GM12878 (cell line): ENCODE measurements at regions not wholly inside any gene's neighbourhood (a gene's known extent, or its start where the extent isn't known, plus 50 kb on each side); places are given as distances from the start of the nearest gene placed in this dataset.

Source experiments
- ATAC-seq: fragments of 200-7000 bp; cut with Tn5 transposase; 3 replicates; pipeline ENCODE4 v1.9.1; 2020; ENCODE audit warnings: mild to moderate bottlenecking, moderate library complexity
- BruUV-seq: library from RNA; stranded (reverse); fragments of 400-500 nt; replicated peaks from 2 replicates; lab custom pipeline; 2021; lab: Mats Ljungman, UMichigan
- CTCF ChIA-PET: fragments of 300-600 bp; sonication (Branson Sonifier 250); formaldehyde crosslinking; extraction: SDS; loops from one replicate; lab custom pipeline; 2021; ENCODE audit warnings: inconsistent platforms; lab: Yijun Ruan, JAX
- POLR2A ChIA-PET: fragments of 350-600 bp; formaldehyde crosslinking; extraction: SDS; loops from one replicate; lab custom pipeline; 2021; ENCODE audit warnings: inconsistent platforms; lab: Charles Lee
- RAD21 ChIA-PET: fragments of 300-600 bp; sonication (Branson Sonifier 250); formaldehyde crosslinking; loops from one replicate; lab custom pipeline; 2023; ENCODE audit warnings: antibody characterized with exemption; ENCODE audit not compliant: unreplicated experiment; lab: Charles Lee
- SMC1A ChIA-PET: fragments of 300-600 bp; sonication (Branson Sonifier 250); formaldehyde crosslinking; loops from one replicate; lab custom pipeline; 2023; ENCODE audit not compliant: unreplicated experiment, uncharacterized antibody; lab: Charles Lee
- DNase-seq: peaks from one replicate; pipeline ENCODE4 v3.0.0-alpha.2; 2011; ENCODE audit warnings: low read depth, low spot score
- FAIRE-seq: peaks from 3 replicates; lab custom pipeline; 2011; peaks lifted over from hg19 to GRCh38; lab: Jason Lieb, UNC
- H2AFZ ChIP-seq: 2 replicates; pipeline ENCODE4 v1.6.0; 2011; ENCODE audit warnings: low read depth, low read length, control low read depth; ENCODE audit not compliant: control insufficient read depth
- H3K27ac ChIP-seq: 2 replicates; pipeline ENCODE4 v1.5.1; 2011; ENCODE audit warnings: control low read depth; ENCODE audit not compliant: control insufficient read depth, insufficient read depth
- H3K27me3 ChIP-seq, 2 experiments: replicated peaks in 1 of 2; 2 replicates each; pipeline versions ENCODE4 v1.6.0 to v1.6.1; 2011; ENCODE audit warnings: low read length in 1 of 2; ENCODE audit not compliant: control insufficient read depth in 2 of 2, insufficient read depth in 2 of 2
- H3K36me3 ChIP-seq, 2 experiments: 2 replicates each; pipeline ENCODE4 v1.5.1; 2011; ENCODE audit warnings: low read length in 1 of 2; ENCODE audit not compliant: control insufficient read depth in 2 of 2, insufficient read depth in 2 of 2
- H3K4me1 ChIP-seq: 2 replicates; pipeline ENCODE4 v1.6.1; 2011; ENCODE audit warnings: mild to moderate bottlenecking, low read length, moderate library complexity, mixed read lengths; ENCODE audit not compliant: control insufficient read depth, insufficient read depth
- H3K4me2 ChIP-seq: 2 replicates; pipeline ENCODE4 v1.6.0; 2011; ENCODE audit warnings: control low read depth; ENCODE audit not compliant: control insufficient read depth, insufficient read depth
- H3K4me3 ChIP-seq: fragments of 200-600 bp; sonication (generic); 2 replicates; pipeline ENCODE4 v1.5.1; 2016
- H3K79me2 ChIP-seq: 2 replicates; pipeline ENCODE4 v1.6.0; 2011; ENCODE audit warnings: low read length; ENCODE audit not compliant: control insufficient read depth, insufficient read depth
- H3K9ac ChIP-seq: 2 replicates; pipeline ENCODE4 v1.8.0; 2011; ENCODE audit warnings: low read length, control low read depth, mixed read lengths; ENCODE audit not compliant: control insufficient read depth, insufficient read depth
- H3K9me3 ChIP-seq: replicated peaks from 3 replicates; pipeline ENCODE4 v1.5.1; 2011; ENCODE audit warnings: mild to moderate bottlenecking, low read length; ENCODE audit not compliant: control insufficient read depth, insufficient read depth
- H4K20me1 ChIP-seq: 2 replicates; pipeline ENCODE4 v1.6.0; 2011; ENCODE audit not compliant: control insufficient read depth, insufficient read depth
- BCL11A ChIP-seq: IDR thresholded peaks from 2 replicates; pipeline ENCODE4 v1.6.1; 2011; ENCODE audit warnings: low read depth, low read length
- BHLHE40 ChIP-seq, 2 experiments: fragments of 450-650 bp in 1 of 2; IDR thresholded peaks; 2 replicates each; pipeline ENCODE4 v1.6.1; 2011 to 2017; ENCODE audit warnings: low read depth in 2 of 2, borderline replicate concordance in 1 of 2, improper control_type of control experiment in 1 of 2, low read length in 1 of 2, mild to moderate bottlenecking in 1 of 2
- CTCF ChIP-seq, 3 experiments: IDR thresholded peaks in 2 of 3; conservative IDR thresholded peaks in 1 of 3; 2 replicates each; pipeline ENCODE4 v1.5.1; 2011; ENCODE audit warnings: low read depth in 3 of 3, low read length in 3 of 3, mild to moderate bottlenecking in 3 of 3, control low read depth in 2 of 3, moderate library complexity in 2 of 3, inconsistent platforms in 1 of 3, mixed read lengths in 1 of 3; ENCODE audit not compliant: control insufficient read depth in 2 of 3, insufficient read depth in 1 of 3; ENCODE audit errors: extremely low read depth in 1 of 3
- EGR1 ChIP-seq, 2 experiments: IDR thresholded peaks; 1 replicate in 1 of 2; 2 replicates in 1 of 2; pipeline ENCODE4 v1.6.1; 2011 to 2012; ENCODE audit warnings: low read depth in 2 of 2, low read length in 2 of 2, borderline replicate concordance in 1 of 2, mild to moderate bottlenecking in 1 of 2, moderate library complexity in 1 of 2
- EP300 ChIP-seq, 2 experiments: fragments of 150-350 bp in 1 of 2; IDR thresholded peaks; 2 replicates each; pipeline ENCODE4 v1.6.1; 2011 to 2012; ENCODE audit warnings: low read depth in 2 of 2, low read length in 2 of 2, borderline replicate concordance in 1 of 2, improper control_type of control experiment in 1 of 2, inconsistent platforms in 1 of 2; ENCODE audit not compliant: control insufficient read depth in 1 of 2
- ETV6 ChIP-seq, 2 experiments: fragments of 450-650 bp in 1 of 2; IDR thresholded peaks in 1 of 2; conservative IDR thresholded peaks in 1 of 2; 2 replicates each; pipeline ENCODE4 v1.6.1; 2014; ENCODE audit warnings: antibody characterized with exemption in 1 of 2, borderline replicate concordance in 1 of 2, low read depth in 1 of 2, mild to moderate bottlenecking in 1 of 2, moderate library complexity in 1 of 2
- LARP7 ChIP-seq: fragments of 450-650 bp; IDR thresholded peaks from 2 replicates; pipeline ENCODE4 v1.6.1; 2017; ENCODE audit warnings: mild to moderate bottlenecking
- NFYB ChIP-seq: IDR thresholded peaks from 2 replicates; pipeline ENCODE4 v1.6.1; 2011; ENCODE audit warnings: low read depth, mild to moderate bottlenecking, low read length, improper control_type of control experiment, moderate library complexity; ENCODE audit not compliant: insufficient read depth
- POLR2AphosphoS2 ChIP-seq: IDR thresholded peaks from 2 replicates; pipeline ENCODE4 v1.6.1; 2011; ENCODE audit warnings: low read depth, mild to moderate bottlenecking, low read length, improper control_type of control experiment, moderate library complexity
- POU2F2 ChIP-seq: IDR thresholded peaks from 3 replicates; pipeline ENCODE4 v1.6.1; 2011; ENCODE audit warnings: low read depth, mild to moderate bottlenecking, low read length, borderline replicate concordance
- RAD21 ChIP-seq: IDR thresholded peaks from 2 replicates; pipeline ENCODE4 v1.6.1; 2011; ENCODE audit warnings: mild to moderate bottlenecking, low read depth, low read length, moderate library complexity; ENCODE audit not compliant: insufficient read depth
- RCOR1 ChIP-seq: conservative IDR thresholded peaks from 2 replicates; pipeline ENCODE4 v1.6.1; 2012; ENCODE audit warnings: low read depth, low read length, improper control_type of control experiment
- RUNX3 ChIP-seq: IDR thresholded peaks from 2 replicates; pipeline ENCODE4 v1.6.1; 2012; ENCODE audit warnings: low read length, inconsistent platforms
- SMAD1 ChIP-seq: fragments of 450-650 bp; IDR thresholded peaks from 2 replicates; pipeline ENCODE4 v1.6.1; 2018; ENCODE audit warnings: mild to moderate bottlenecking, low read depth; ENCODE audit not compliant: partially characterized antibody
- SMC3 ChIP-seq: IDR thresholded peaks from 2 replicates; pipeline ENCODE4 v1.6.1; 2011; ENCODE audit warnings: low read length, improper control_type of control experiment, borderline replicate concordance
- YBX1 ChIP-seq: fragments of 450-650 bp; IDR thresholded peaks from 2 replicates; pipeline ENCODE4 v1.6.1; 2016; ENCODE audit warnings: antibody characterized with exemption
- YY1 ChIP-seq: IDR thresholded peaks from 2 replicates; pipeline ENCODE4 v1.6.1; 2011; ENCODE audit warnings: low read depth, mild to moderate bottlenecking, low read length
- WGBS: methylation state at CpG from one replicate; pipeline ENCODE4 v1.1.6; 2016; ENCODE audit warnings: low lambda C conversion rate; ENCODE audit not compliant: insufficient replicate concordance, insufficient coverage; ENCODE audit errors: missing lambda C conversion rate; 5-methylcytosine and 5-hydroxymethylcytosine counted together
- in situ Hi-C: fragments of 300-500 bp; cut with MboI; formaldehyde crosslinking; loops from 9 replicates; pipeline ENCODE4 v1.14.3; 2018; ENCODE audit warnings: mixed read lengths
- intact Hi-C: fragments of 100-400 bp; cut with micrococcal nuclease; formaldehyde crosslinking; loops from one replicate; pipeline ENCODE4 v1.14.2; 2022; ENCODE audit not compliant: unreplicated experiment

GRCh38 chr1:13956393-13956792 lies 256.4 kb downstream of the PRDM2 start (continued):
- TF ChIP-seq SMAD1 (no peak), YBX1 (no peak), LARP7 (no peak), BCL11A (no peak)

- peak; percentile 17 for DNase-seq
- 9% methylated on average over 12 of the region's 12 CpGs for WGBS
- ChIA-PET RAD21 (interaction anchor here (1.5 kb wide), 1 partner anchor 294 kb away, joined by 3 read pairs; no protein-coding TSS in a partner anchor), POLR2A (no interaction called here), SMC1A (interaction anchor here (1.3 to 1.7 kb wide), 2 partner anchors 131 to 296 kb away, joined by 3 to 6 read pairs; no protein-coding TSS in a partner anchor), CTCF (interaction anchor here (1.6 to 2.1 kb wide), 2 partner anchors 131 to 296 kb away, joined by 5 to 10 read pairs; no protein-coding TSS in a partner anchor)
- intact Hi-C loops = loop anchor here (1.0 to 10.0 kb wide), 4 partner anchors 131 to 1084 kb away; no protein-coding TSS in a partner anchor
- Histone ChIP-seq H3K9ac (no peak overlapping the region), H3K79me2 (no peaks in the 10 kb centered on the region), H2AFZ (no peak overlapping the region), H4K20me1 (no peaks in the 10 kb centered on the region), H3K4me1 (no peaks in the 10 kb centered on the region), H3K27me3 (no peaks in the 10 kb centered on the region; a peak in 1 of 4 replicates), H3K4me3 (no peak overlapping the region), H3K4me2 (no peak overlapping the region), H3K36me3 (no peaks in the 10 kb centered on the region), H3K9me3 (no peaks in the 10 kb centered on the region; the same call in 2 of the 3 replicates), H3K27ac (no peak overlapping the region)
- FAIRE-seq = peak; percentile 96
- no peak for TF ChIP-seq POLR2AphosphoS2
- TF ChIP-seq RUNX3 = peak; percentile 57
- no peak for TF ChIP-seq RCOR1
- TF ChIP-seq YY1 = peak; percentile 89
- TF ChIP-seq RAD21 = peak; percentile 96
- TF ChIP-seq EP300 (IDR thresholded peaks at IDR 0.05; ENCODE audit: borderline replicate concordance in 1 of 2, control insufficient read depth in 1 of 2, low read depth in 2 of 2, low read length in 2 of 2) = no peak
- TF ChIP-seq BHLHE40 (IDR thresholded peaks at IDR 0.05; ENCODE audit: borderline replicate concordance in 1 of 2, low read depth in 2 of 2, low read length in 1 of 2) = peak in 1 of 2 experiments; percentile 45; a peak in 2 of 4 replicates
- no peak for TF ChIP-seq NFYB
- TF ChIP-seq CTCF (IDR thresholded peaks at IDR 0.05 in 2 of 3, conservative IDR thresholded peaks at IDR 0.05 in 1 of 3; ENCODE audit: control insufficient read depth in 2 of 3, extremely low read depth in 1 of 3, insufficient read depth in 1 of 3, low read depth in 3 of 3, low read length in 3 of 3) = peak; percentile 94 to 96 (median 95)
- TF ChIP-seq EGR1 (IDR thresholded peaks at IDR 0.05; ENCODE audit: borderline replicate concordance in 1 of 2, low read depth in 2 of 2, low read length in 2 of 2) = no peak
- TF ChIP-seq ETV6 (conservative IDR thresholded peaks at IDR 0.05 in 1 of 2, IDR thresholded peaks at IDR 0.05 in 1 of 2; ENCODE audit: borderline replicate concordance in 1 of 2, low read depth in 1 of 2) = no peak
- TF ChIP-seq LARP7 = 0 out of 2 replicates have a peak, but pooled peaks have one; percentile 33
- peak; percentile 73; the same call in 1 of the 3 replicates for TF ChIP-seq POU2F2
- peak; percentile 98 for TF ChIP-seq SMC3
- in situ Hi-C loops = no loop called here
- BruUV-seq = no TSS peak
- peak; percentile 85 for ATAC-seq
These were observed 260.5 kb downstream of the PRDM2 start for GRCh38 chr1:13960375-13960987.
